ENCODE measurements at regions not wholly inside any gene's neighbourhood (a gene's known extent, or its start where the extent isn't known, plus 50 kb on each side); places are given as distances from the start of the nearest gene placed in this dataset.

GRCh38 chr16:74029115-74029792 is 267.4 kb upstream of the PSMD7 start:
- Histone ChIP-seq H3K4me3 (ENCODE audit: control insufficient read depth in 1 of 7, extremely low read depth in 1 of 7, insufficient read depth in 4 of 7, low read depth in 2 of 7, low read length in 6 of 7) (no peak overlapping the region), H3K4me1 (ENCODE audit: control extremely low read depth in 1 of 4, control insufficient read depth in 4 of 4, insufficient read depth in 4 of 4, low read length in 3 of 4) (no peaks in the 10 kb centered on the region), H3K36me3 (ENCODE audit: control insufficient read depth in 4 of 4, insufficient read depth in 4 of 4, low read length in 3 of 4) (no peaks in the 10 kb centered on the region), H3K9me3 (ENCODE audit: control extremely low read depth in 1 of 5, control insufficient read depth in 4 of 5, insufficient read depth in 2 of 5, low read depth in 1 of 5, low read length in 4 of 5) (no peaks in the 10 kb centered on the region), H3K27ac (ENCODE audit: insufficient read depth in 1 of 2, low read depth in 1 of 2, low read length in 2 of 2, poor library complexity in 1 of 2, severe bottlenecking in 2 of 2) (no peak overlapping the region), H3K27me3 (replicated peaks in 2 of 5; ENCODE audit: control insufficient read depth in 4 of 5, insufficient read depth in 5 of 5, low read length in 4 of 5) (peaks cover 0 to 16% (median 12%) of the 10 kb centered on the region in 5 experiments)
- ChIA-PET CTCF (interaction anchor here (1.5 kb wide), 1 partner anchor 22 kb away, joined by 3 read pairs; no protein-coding TSS in a partner anchor), POLR2A (no interaction called here)
- DNase-seq = no peak
- 82% methylated on average over 4 of the region's 9 CpGs for WGBS (ENCODE audit: insufficient coverage)

GRCh38 chr16:74026373-74027281 is 270.0 kb upstream of the PSMD7 start:
- no peak overlapping the region for H3K27ac ChIP-seq (ENCODE audit: insufficient read depth in 1 of 2, low read depth in 1 of 2, low read length in 2 of 2, poor library complexity in 1 of 2, severe bottlenecking in 2 of 2)
- 31% methylated on average over 5 of the region's 6 CpGs for WGBS (ENCODE audit: insufficient coverage)
- DNase-seq = no peak
- H3K4me3 ChIP-seq (ENCODE audit: control insufficient read depth in 1 of 7, extremely low read depth in 1 of 7, insufficient read depth in 4 of 7, low read depth in 2 of 7, low read length in 6 of 7) = no peak overlapping the region
- no peaks in the 10 kb centered on the region for H3K4me1 ChIP-seq (ENCODE audit: control extremely low read depth in 1 of 4, control insufficient read depth in 4 of 4, insufficient read depth in 4 of 4, low read length in 3 of 4)
- no peaks in the 10 kb centered on the region for H3K36me3 ChIP-seq (ENCODE audit: control insufficient read depth in 4 of 4, insufficient read depth in 4 of 4, low read length in 3 of 4)
- ChIA-PET CTCF (interaction anchor here (4.1 kb wide), 1 partner anchor 9 kb away, joined by 15 read pairs; no protein-coding TSS in a partner anchor), POLR2A (no interaction called here)
- H3K9me3 ChIP-seq (ENCODE audit: control extremely low read depth in 1 of 5, control insufficient read depth in 4 of 5, insufficient read depth in 2 of 5, low read depth in 1 of 5, low read length in 4 of 5) = no peaks in the 10 kb centered on the region
- H3K27me3 ChIP-seq (replicated peaks in 2 of 5; ENCODE audit: control insufficient read depth in 4 of 5, insufficient read depth in 5 of 5, low read length in 4 of 5) = peaks cover 0 to 22% (median 13%) of the 10 kb centered on the region in 5 experiments

DNA sequence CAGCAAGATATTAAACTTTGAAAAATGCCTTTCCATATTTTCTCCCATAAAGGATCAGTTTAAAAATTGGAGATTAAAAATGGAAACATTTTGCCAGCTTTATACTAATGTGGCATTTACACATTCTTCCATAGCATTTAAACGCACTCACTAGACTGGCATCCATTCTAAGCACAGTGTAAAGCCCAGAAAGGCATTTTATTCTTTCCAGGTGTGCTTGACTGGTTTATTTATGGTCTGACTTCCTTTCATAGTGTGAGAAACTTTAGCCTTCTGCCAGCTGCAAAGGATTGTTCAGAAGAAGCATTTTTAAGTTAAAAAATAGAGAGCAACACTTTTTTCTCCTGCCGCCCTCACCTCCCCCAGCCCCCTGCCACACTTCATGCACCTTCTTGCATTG is 271.7 kb upstream of the PSMD7 start:
- H3K27ac ChIP-seq (ENCODE audit: insufficient read depth in 1 of 2, low read depth in 1 of 2, low read length in 2 of 2, poor library complexity in 1 of 2, severe bottlenecking in 2 of 2) = no peak overlapping the region
- no peak overlapping the region for H3K4me3 ChIP-seq (ENCODE audit: control insufficient read depth in 1 of 7, extremely low read depth in 1 of 7, insufficient read depth in 4 of 7, low read depth in 2 of 7, low read length in 6 of 7)
- CTCF ChIA-PET = interaction anchor here (4.1 kb wide), 1 partner anchor 10 kb away, joined by 15 read pairs; no protein-coding TSS in a partner anchor
- no peaks in the 10 kb centered on the region for H3K9me3 ChIP-seq (ENCODE audit: control extremely low read depth in 1 of 5, control insufficient read depth in 4 of 5, insufficient read depth in 2 of 5, low read depth in 1 of 5, low read length in 4 of 5)
- no peaks in the 10 kb centered on the region for H3K36me3 ChIP-seq (ENCODE audit: control insufficient read depth in 4 of 4, insufficient read depth in 4 of 4, low read length in 3 of 4)
- no peaks in the 10 kb centered on the region for H3K4me1 ChIP-seq (ENCODE audit: control extremely low read depth in 1 of 4, control insufficient read depth in 4 of 4, insufficient read depth in 4 of 4, low read length in 3 of 4)
- H3K27me3 ChIP-seq (replicated peaks in 2 of 5; ENCODE audit: control insufficient read depth in 4 of 5, insufficient read depth in 5 of 5, low read length in 4 of 5) = peaks cover 0 to 22% (median 13%) of the 10 kb centered on the region in 5 experiments
- POLR2A ChIA-PET = no interaction called here
- 67% methylated on average over 1 of the region's 2 CpGs for WGBS (ENCODE audit: insufficient coverage)
- no peak for DNase-seq

DNA sequence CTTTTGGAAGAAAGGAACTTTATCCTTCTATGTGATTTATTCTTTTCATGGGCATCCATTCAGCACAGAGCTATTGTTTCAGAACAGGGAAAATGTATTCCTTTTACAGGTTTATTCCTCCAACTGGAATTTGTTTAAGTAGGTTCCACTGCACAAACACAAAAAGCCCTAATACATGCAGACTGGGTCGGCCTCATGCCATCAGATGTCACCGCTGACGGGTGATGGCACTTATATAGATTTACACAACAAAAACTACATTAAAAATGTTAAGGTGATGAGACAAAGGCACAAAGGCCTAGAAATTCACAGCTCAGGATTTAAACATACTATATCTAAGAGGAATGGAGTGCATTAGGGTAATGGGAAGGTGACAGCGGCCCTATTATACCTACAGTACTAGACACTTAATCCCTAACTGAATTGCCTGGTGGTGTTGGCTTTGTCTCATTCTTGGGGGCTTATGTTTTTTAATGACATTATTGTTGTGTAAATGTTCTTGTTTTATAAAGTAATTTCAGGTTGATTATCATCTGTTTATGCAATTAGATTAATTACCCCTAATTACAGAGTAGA is 276.4 kb upstream of the PSMD7 start:
- peaks cover 0 to 2% (median 0%) of the 10 kb centered on the region in 5 experiments for H3K9me3 ChIP-seq (ENCODE audit: control extremely low read depth in 1 of 5, control insufficient read depth in 4 of 5, insufficient read depth in 2 of 5, low read depth in 1 of 5, low read length in 4 of 5)
- H3K36me3 ChIP-seq (ENCODE audit: control insufficient read depth in 4 of 4, insufficient read depth in 4 of 4, low read length in 3 of 4) = no peaks in the 10 kb centered on the region
- no CpG with 5 or more reads among the region's 4 CpGs for WGBS (ENCODE audit: insufficient coverage)
- CTCF ChIA-PET = no interaction called here
- H3K27me3 ChIP-seq (replicated peaks in 2 of 5; ENCODE audit: control insufficient read depth in 4 of 5, insufficient read depth in 5 of 5, low read length in 4 of 5) = peaks cover 0 to 11% (median 6%) of the 10 kb centered on the region in 5 experiments
- H3K27ac ChIP-seq (ENCODE audit: insufficient read depth in 1 of 2, low read depth in 1 of 2, low read length in 2 of 2, poor library complexity in 1 of 2, severe bottlenecking in 2 of 2) = no peak overlapping the region
- H3K4me1 ChIP-seq (ENCODE audit: control extremely low read depth in 1 of 4, control insufficient read depth in 4 of 4, insufficient read depth in 4 of 4, low read length in 3 of 4) = no peaks in the 10 kb centered on the region
- no peak for DNase-seq
- POLR2A ChIA-PET = no interaction called here
- H3K4me3 ChIP-seq (ENCODE audit: control insufficient read depth in 1 of 7, extremely low read depth in 1 of 7, insufficient read depth in 4 of 7, low read depth in 2 of 7, low read length in 6 of 7) = no peak overlapping the region

- DNase-seq = no peak
- 40% methylated on average over 1 of the region's 3 CpGs for WGBS (ENCODE audit: insufficient coverage)
- POLR2A ChIA-PET = no interaction called here
- Histone ChIP-seq H3K4me3 (ENCODE audit: control insufficient read depth in 1 of 7, extremely low read depth in 1 of 7, insufficient read depth in 4 of 7, low read depth in 2 of 7, low read length in 6 of 7) (no peak overlapping the region), H3K9me3 (ENCODE audit: control extremely low read depth in 1 of 5, control insufficient read depth in 4 of 5, insufficient read depth in 2 of 5, low read depth in 1 of 5, low read length in 4 of 5) (peaks cover 0 to 2% (median 0%) of the 10 kb centered on the region in 5 experiments), H3K4me1 (ENCODE audit: control extremely low read depth in 1 of 4, control insufficient read depth in 4 of 4, insufficient read depth in 4 of 4, low read length in 3 of 4) (no peaks in the 10 kb centered on the region), H3K36me3 (ENCODE audit: control insufficient read depth in 4 of 4, insufficient read depth in 4 of 4, low read length in 3 of 4) (no peaks in the 10 kb centered on the region), H3K27ac (ENCODE audit: insufficient read depth in 1 of 2, low read depth in 1 of 2, low read length in 2 of 2, poor library complexity in 1 of 2, severe bottlenecking in 2 of 2) (no peak overlapping the region), H3K27me3 (replicated peaks in 2 of 5; ENCODE audit: control insufficient read depth in 4 of 5, insufficient read depth in 5 of 5, low read length in 4 of 5) (peaks cover 0 to 10% (median 4%) of the 10 kb centered on the region in 5 experiments)
- CTCF ChIA-PET = no interaction called here
Observed at GRCh38 chr16:74019612-74020011, 277.0 kb upstream of the PSMD7 start.

GRCh38 chr16:74015953-74016352 is 280.7 kb upstream of the PSMD7 start:
- Histone ChIP-seq H3K4me1 (ENCODE audit: control extremely low read depth in 1 of 4, control insufficient read depth in 4 of 4, insufficient read depth in 4 of 4, low read length in 3 of 4) (no peaks in the 10 kb centered on the region), H3K9me3 (ENCODE audit: control extremely low read depth in 1 of 5, control insufficient read depth in 4 of 5, insufficient read depth in 2 of 5, low read depth in 1 of 5, low read length in 4 of 5) (peaks cover 0 to 2% (median 0%) of the 10 kb centered on the region in 5 experiments), H3K36me3 (ENCODE audit: control insufficient read depth in 4 of 4, insufficient read depth in 4 of 4, low read length in 3 of 4) (no peaks in the 10 kb centered on the region), H3K27ac (ENCODE audit: insufficient read depth in 1 of 2, low read depth in 1 of 2, low read length in 2 of 2, poor library complexity in 1 of 2, severe bottlenecking in 2 of 2) (no peak overlapping the region), H3K27me3 (replicated peaks in 2 of 5; ENCODE audit: control insufficient read depth in 4 of 5, insufficient read depth in 5 of 5, low read length in 4 of 5) (peaks cover 0 to 2% (median 0%) of the 10 kb centered on the region in 5 experiments), H3K4me3 (ENCODE audit: control insufficient read depth in 1 of 7, extremely low read depth in 1 of 7, insufficient read depth in 4 of 7, low read depth in 2 of 7, low read length in 6 of 7) (no peak overlapping the region)
- DNase-seq = no peak
- CTCF ChIA-PET = no interaction called here
- POLR2A ChIA-PET = no interaction called here

- POLR2A ChIA-PET = no interaction called here
- H3K36me3 ChIP-seq (ENCODE audit: control insufficient read depth in 4 of 4, insufficient read depth in 4 of 4, low read length in 3 of 4) = no peaks in the 10 kb centered on the region
- peaks cover 0 to 5% (median 1%) of the 10 kb centered on the region in 5 experiments for H3K9me3 ChIP-seq (ENCODE audit: control extremely low read depth in 1 of 5, control insufficient read depth in 4 of 5, insufficient read depth in 2 of 5, low read depth in 1 of 5, low read length in 4 of 5)
- H3K4me3 ChIP-seq (ENCODE audit: control insufficient read depth in 1 of 7, extremely low read depth in 1 of 7, insufficient read depth in 4 of 7, low read depth in 2 of 7, low read length in 6 of 7) = no peak overlapping the region
- H3K4me1 ChIP-seq (ENCODE audit: control extremely low read depth in 1 of 4, control insufficient read depth in 4 of 4, insufficient read depth in 4 of 4, low read length in 3 of 4) = no peaks in the 10 kb centered on the region
- DNase-seq = no peak
- H3K27ac ChIP-seq (ENCODE audit: insufficient read depth in 1 of 2, low read depth in 1 of 2, low read length in 2 of 2, poor library complexity in 1 of 2, severe bottlenecking in 2 of 2) = no peak overlapping the region
- CTCF ChIA-PET = no interaction called here
- whole genome bisulfite sequencing (ENCODE audit: insufficient coverage) = no CpG with 5 or more reads among the region's 2 CpGs
- peaks cover 0 to 2% (median 0%) of the 10 kb centered on the region in 5 experiments for H3K27me3 ChIP-seq (replicated peaks in 2 of 5; ENCODE audit: control insufficient read depth in 4 of 5, insufficient read depth in 5 of 5, low read length in 4 of 5)
Observed at GRCh38 chr16:73998707-73999106, 297.9 kb upstream of the PSMD7 start.

All from common myeloid progenitor, CD34-positive (primary cell).